OCI-LY3 (cell line): ENCODE measurements at regions not wholly inside any gene's neighbourhood (a gene's known extent, or its start where the extent isn't known, plus 50 kb on each side); places are given as distances from the start of the nearest gene placed in this dataset.

Experiments
- H2AFZ ChIP-seq: fragments of 200-600, 300-600 bp; shearing (Covaris generic); 2 replicates; pipeline ENCODE4 v1.6.0; 2014; ENCODE audit warnings: antibody characterized with exemption, low read depth, low read length
- H3K27ac ChIP-seq: fragments of 200-600, 300-600 bp; sonication (generic); 2 replicates; pipeline ENCODE4 v1.5.1; 2014; ENCODE audit warnings: mild to moderate bottlenecking, low read length, moderate library complexity, mixed read lengths
- H3K27me3 ChIP-seq: fragments of 200-600, 300-600 bp; sonication (generic); 2 replicates; pipeline ENCODE4 v1.6.1; 2014; ENCODE audit warnings: low read depth, low read length, mixed read lengths
- H3K36me3 ChIP-seq: fragments of 200-600, 300-600 bp; sonication (generic); replicated peaks from 2 replicates; pipeline ENCODE3; 2014; ENCODE audit warnings: low read depth, low read length, mixed read lengths
- H3K4me1 ChIP-seq: fragments of 300-600, 200-600 bp; sonication (generic); 2 replicates; pipeline ENCODE4 v1.6.1; 2014; ENCODE audit warnings: low read length, mixed read lengths
- H3K4me2 ChIP-seq: fragments of 200-600, 300-600 bp; sonication (generic); 2 replicates; pipeline ENCODE4 v1.6.1; 2014; ENCODE audit warnings: low read length, mixed read lengths
- H3K4me3 ChIP-seq: fragments of 300-600, 200-600 bp; sonication (generic); 2 replicates; pipeline ENCODE4 v1.5.1; 2014; ENCODE audit warnings: antibody characterized with exemption, mild to moderate bottlenecking, low read length, moderate library complexity
- H3K79me2 ChIP-seq: fragments of 300-600, 200-600 bp; shearing (Covaris generic); 2 replicates; pipeline ENCODE4 v1.6.1; 2014; ENCODE audit warnings: mild to moderate bottlenecking, low read length, mixed read lengths
- H3K9ac ChIP-seq: fragments of 300-600, 200-600 bp; shearing (Covaris generic); 2 replicates; pipeline ENCODE4 v1.6.0; 2014; ENCODE audit warnings: mild to moderate bottlenecking, low read length, moderate library complexity
- H3K9me3 ChIP-seq: fragments of 200-600, 300-600 bp; shearing (Covaris generic); 2 replicates; pipeline ENCODE4 v1.6.1; 2014; ENCODE audit warnings: low read length, mixed read lengths; ENCODE audit not compliant: insufficient read depth
- H4K20me1 ChIP-seq: fragments of 200-600, 300-600 bp; sonication (generic); 2 replicates; pipeline ENCODE4 v1.6.1; 2016; ENCODE audit warnings: low read length, mixed read lengths; ENCODE audit not compliant: insufficient read depth
- CTCF ChIP-seq: fragments of 200-600, 300-600 bp; sonication (generic); IDR thresholded peaks from 2 replicates; pipeline ENCODE4 v1.5.1; 2014; ENCODE audit warnings: antibody characterized with exemption, low read length, low read depth
- EZH2phosphoT487 ChIP-seq: fragments of 200-600 bp; shearing (Covaris generic); IDR thresholded peaks from 2 replicates; pipeline ENCODE4 v1.6.1; 2018; ENCODE audit warnings: antibody characterized with exemption, mixed run types, low read depth

DNA sequence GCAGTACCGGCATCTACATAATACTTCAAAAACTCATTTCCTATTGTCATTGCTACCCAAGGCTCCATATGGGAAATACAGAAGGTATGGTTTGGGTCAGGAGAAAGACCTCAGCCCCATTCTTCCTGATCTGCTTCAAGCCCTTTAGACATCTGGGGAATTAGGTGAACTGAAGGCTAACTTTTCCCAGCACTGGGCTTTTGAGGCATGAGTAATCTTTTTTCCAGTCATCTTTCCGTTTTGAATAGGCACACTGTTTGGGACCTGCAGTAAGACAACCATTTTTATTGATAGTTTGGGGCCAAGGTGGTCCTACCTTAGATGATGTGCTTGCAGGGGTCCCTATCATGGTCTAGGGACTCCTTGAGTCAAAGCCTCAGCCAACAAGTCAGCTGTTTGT is 198.4 kb downstream of the HAO1 start:
- Histone ChIP-seq H3K27me3 (no peaks in the 10 kb centered on the region), H3K27ac (no peak overlapping the region), H3K36me3 (no peaks in the 10 kb centered on the region), H3K4me2 (no peak overlapping the region), H4K20me1 (no peaks in the 10 kb centered on the region), H3K4me3 (no peak overlapping the region), H3K4me1 (no peaks in the 10 kb centered on the region), H3K9me3 (no peaks in the 10 kb centered on the region), H3K9ac (no peak overlapping the region), H2AFZ (no peak overlapping the region), H3K79me2 (no peaks in the 10 kb centered on the region)
- TF ChIP-seq CTCF (no peak), EZH2phosphoT487 (no peak)

GRCh38 chr20:7742479-7742878 is 197.8 kb downstream of the HAO1 start:
- H4K20me1 ChIP-seq = no peaks in the 10 kb centered on the region

DNA sequence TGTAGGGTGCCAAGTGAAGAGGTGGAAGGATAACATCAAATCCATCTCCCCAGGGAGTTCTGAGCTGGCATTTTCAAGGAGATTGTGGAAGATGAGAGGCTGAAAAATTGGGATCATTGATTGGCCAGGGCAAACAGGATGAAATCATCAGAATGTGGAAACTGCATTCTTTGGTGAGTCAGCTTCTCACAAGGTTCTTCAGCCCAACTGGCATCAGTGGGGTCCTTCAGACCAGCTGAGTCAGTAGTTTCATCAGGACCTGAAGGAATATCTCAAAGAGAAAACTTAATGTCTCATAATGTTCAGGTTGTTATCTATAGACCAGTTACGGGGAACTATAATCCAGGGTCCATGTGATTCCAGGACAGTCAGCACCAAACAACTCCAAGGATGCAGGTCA is 195.8 kb downstream of the HAO1 start:
- Histone ChIP-seq H3K4me2 (no peak overlapping the region), H3K79me2 (no peaks in the 10 kb centered on the region), H4K20me1 (no peaks in the 10 kb centered on the region), H3K27me3 (no peaks in the 10 kb centered on the region), H3K27ac (no peak overlapping the region), H3K36me3 (no peaks in the 10 kb centered on the region), H2AFZ (no peak overlapping the region), H3K4me1 (no peaks in the 10 kb centered on the region), H3K4me3 (no peak overlapping the region), H3K9me3 (no peaks in the 10 kb centered on the region), H3K9ac (no peak overlapping the region)
- TF ChIP-seq EZH2phosphoT487 (no peak), CTCF (no peak)

More at GRCh38 chr20:7742479-7742878, 197.8 kb downstream of the HAO1 start:
- H3K9ac ChIP-seq = no peak overlapping the region
- H3K27ac ChIP-seq = no peak overlapping the region
- no peaks in the 10 kb centered on the region for H3K9me3 ChIP-seq
- H2AFZ ChIP-seq = no peak overlapping the region
- no peaks in the 10 kb centered on the region for H3K4me1 ChIP-seq
- H3K27me3 ChIP-seq = no peaks in the 10 kb centered on the region
- H3K79me2 ChIP-seq = no peaks in the 10 kb centered on the region
- no peaks in the 10 kb centered on the region for H3K36me3 ChIP-seq
- TF ChIP-seq CTCF = no peak
- no peak for TF ChIP-seq EZH2phosphoT487
- no peak overlapping the region for H3K4me2 ChIP-seq
- H3K4me3 ChIP-seq = no peak overlapping the region

DNA sequence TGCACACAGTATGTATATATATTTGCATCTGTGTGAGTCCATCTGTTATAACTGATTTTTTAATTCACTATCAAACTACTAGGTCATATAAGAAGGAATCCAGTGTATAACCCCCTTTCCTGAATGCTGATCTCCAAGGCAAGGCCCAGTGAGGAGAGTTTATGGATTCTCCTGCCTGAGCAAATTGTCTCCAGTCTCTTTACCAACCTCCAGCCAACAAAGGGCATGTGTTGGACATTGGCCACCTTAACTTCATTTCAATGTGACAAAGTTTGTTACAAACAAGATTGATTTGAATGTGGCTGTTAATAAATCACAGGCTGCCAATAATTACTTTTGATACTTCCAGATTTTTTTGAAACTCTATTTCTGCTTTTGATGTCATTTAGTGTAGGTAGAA is 191.6 kb downstream of the HAO1 start:
- Histone ChIP-seq H3K36me3 (no peaks in the 10 kb centered on the region), H3K27me3 (no peaks in the 10 kb centered on the region), H3K27ac (no peak overlapping the region), H3K4me3 (no peak overlapping the region), H2AFZ (no peak overlapping the region), H4K20me1 (no peaks in the 10 kb centered on the region), H3K9ac (no peak overlapping the region), H3K9me3 (no peaks in the 10 kb centered on the region), H3K79me2 (no peaks in the 10 kb centered on the region), H3K4me2 (no peak overlapping the region), H3K4me1 (no peaks in the 10 kb centered on the region)
- no peak for TF ChIP-seq EZH2phosphoT487
- TF ChIP-seq CTCF = no peak
